Natural killer cell (primary cell): ENCODE measurements at regions not wholly inside any gene's neighbourhood (a gene's known extent, or its start where the extent isn't known, plus 50 kb on each side); places are given as distances from the start of the nearest gene placed in this dataset.
"Not testable (repeated sequence)": the region's sequence is repeated elsewhere in the genome, so short reads cannot be mapped to it uniquely, and the experiment has no call there.

Source experiments
- ATAC-seq, 3 donors: fragments of 150-1000 bp in 2 of 3; fragments of 200-7000 bp in 1 of 3; cut with Tn5 transposase; 1 replicate in 1 of 3; 2 replicates in 2 of 3; pipeline ENCODE4 v1.10.0; 2021; ENCODE audit warnings: mild to moderate bottlenecking in 2 of 3, moderate library complexity in 2 of 3
- DNase-seq, 2 donors: peaks; one replicate each; pipeline versions ENCODE4 v3.0.0 to v3.0.0-alpha.2; 2013 to 2021; ENCODE audit warnings: mixed read lengths in 1 of 2
- H3K27ac ChIP-seq: one replicate; pipeline ENCODE4 v1.5.1; 2013; ENCODE audit warnings: mild to moderate bottlenecking, low read length
- H3K27me3 ChIP-seq: one replicate; pipeline ENCODE4 v1.6.1; 2013; ENCODE audit warnings: low read length; ENCODE audit not compliant: control insufficient read depth, insufficient read depth
- H3K36me3 ChIP-seq: one replicate; pipeline ENCODE4 v1.6.1; 2013; ENCODE audit warnings: low read length; ENCODE audit not compliant: control insufficient read depth, insufficient read depth
- H3K4me1 ChIP-seq: one replicate; pipeline ENCODE4 v1.6.1; 2013; ENCODE audit warnings: low read length; ENCODE audit not compliant: control insufficient read depth, insufficient read depth
- H3K4me3 ChIP-seq: one replicate; pipeline ENCODE4 v1.5.1; 2013; ENCODE audit warnings: low read length
- H3K9me3 ChIP-seq: one replicate; pipeline ENCODE4 v1.6.1; 2013; ENCODE audit warnings: low read length; ENCODE audit not compliant: control insufficient read depth, insufficient read depth
- H3K27ac Mint-ChIP-seq, 2 donors: one replicate each; pipeline ENCODE4 v1.8.0; 2022; ENCODE audit warnings: mild to moderate bottlenecking in 2 of 2, mixed read lengths in 2 of 2, moderate library complexity in 1 of 2
- H3K27me3 Mint-ChIP-seq, 2 donors: one replicate each; pipeline ENCODE4 v1.8.0; 2022; ENCODE audit warnings: low read depth in 2 of 2, mixed read lengths in 2 of 2
- H3K36me3 Mint-ChIP-seq: one replicate; pipeline ENCODE4 v1.8.0; 2022; ENCODE audit warnings: mixed read lengths
- H3K4me1 Mint-ChIP-seq, 2 donors: one replicate each; pipeline ENCODE4 v1.8.0; 2022; ENCODE audit warnings: mixed read lengths in 2 of 2
- H3K4me3 Mint-ChIP-seq: one replicate; pipeline ENCODE4 v1.8.0; 2022; ENCODE audit warnings: mild to moderate bottlenecking, moderate library complexity, mixed read lengths
- H3K9me3 Mint-ChIP-seq, 2 donors: one replicate each; pipeline ENCODE4 v1.8.0; 2022; ENCODE audit warnings: mixed read lengths in 2 of 2
- WGBS: methylation state at CpG from one replicate; pipeline ENCODE4 v1.1.7; 2013; ENCODE audit warnings: missing lambda C conversion rate; ENCODE audit not compliant: insufficient coverage; 5-methylcytosine and 5-hydroxymethylcytosine counted together
- intact Hi-C: fragments of 100-400 bp; cut with micrococcal nuclease; formaldehyde crosslinking; loops from one replicate; pipeline ENCODE4 v1.14.2; 2022
- TF ChIP-seq, protein P1 (sequence below): fragments of 200-600 bp; IDR thresholded peaks from one replicate; pipeline ENCODE4 v1.8.0; 2022; ENCODE audit warnings: antibody characterized with exemption

DNA sequence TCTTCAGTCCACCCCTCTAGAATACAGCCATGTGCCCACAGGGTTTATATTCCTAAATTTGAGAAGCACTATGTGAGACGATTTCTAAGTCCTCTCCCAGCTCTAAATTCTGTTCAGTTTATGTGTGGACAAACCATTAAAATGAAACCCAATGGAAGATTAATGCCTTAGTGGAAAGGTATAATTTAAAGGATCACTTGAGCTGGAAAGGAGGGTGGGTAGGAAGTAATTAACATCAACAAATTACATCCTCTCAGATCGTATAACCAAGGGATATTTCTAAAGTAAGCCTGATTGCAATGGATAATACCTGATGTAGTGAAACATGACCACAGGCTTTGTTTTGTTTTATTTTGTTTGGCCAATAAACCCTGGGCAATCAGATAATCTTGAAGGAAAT lies 511.0 kb upstream of the COBL start:
- Mint-ChIP-seq H3K27ac (no peak overlapping the region), H3K36me3 (no peaks in the 10 kb centered on the region), H3K4me1 (no peaks in the 10 kb centered on the region), H3K4me3 (no peak overlapping the region), H3K27me3 (no peaks in the 10 kb centered on the region), H3K9me3 (peaks cover 22 to 25% of the 10 kb centered on the region in 2 donors)
- Histone ChIP-seq H3K9me3 (peaks cover 3% of the 10 kb centered on the region), H3K27me3 (no peaks in the 10 kb centered on the region), H3K27ac (no peak overlapping the region), H3K36me3 (no peaks in the 10 kb centered on the region), H3K4me3 (no peak overlapping the region), H3K4me1 (no peaks in the 10 kb centered on the region)
- TF ChIP-seq, protein P1, sequence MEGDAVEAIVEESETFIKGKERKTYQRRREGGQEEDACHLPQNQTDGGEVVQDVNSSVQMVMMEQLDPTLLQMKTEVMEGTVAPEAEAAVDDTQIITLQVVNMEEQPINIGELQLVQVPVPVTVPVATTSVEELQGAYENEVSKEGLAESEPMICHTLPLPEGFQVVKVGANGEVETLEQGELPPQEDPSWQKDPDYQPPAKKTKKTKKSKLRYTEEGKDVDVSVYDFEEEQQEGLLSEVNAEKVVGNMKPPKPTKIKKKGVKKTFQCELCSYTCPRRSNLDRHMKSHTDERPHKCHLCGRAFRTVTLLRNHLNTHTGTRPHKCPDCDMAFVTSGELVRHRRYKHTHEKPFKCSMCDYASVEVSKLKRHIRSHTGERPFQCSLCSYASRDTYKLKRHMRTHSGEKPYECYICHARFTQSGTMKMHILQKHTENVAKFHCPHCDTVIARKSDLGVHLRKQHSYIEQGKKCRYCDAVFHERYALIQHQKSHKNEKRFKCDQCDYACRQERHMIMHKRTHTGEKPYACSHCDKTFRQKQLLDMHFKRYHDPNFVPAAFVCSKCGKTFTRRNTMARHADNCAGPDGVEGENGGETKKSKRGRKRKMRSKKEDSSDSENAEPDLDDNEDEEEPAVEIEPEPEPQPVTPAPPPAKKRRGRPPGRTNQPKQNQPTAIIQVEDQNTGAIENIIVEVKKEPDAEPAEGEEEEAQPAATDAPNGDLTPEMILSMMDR = no peak
- ATAC-seq (no peak), DNase-seq (no peak)
- intact Hi-C loops = no loop called here
- whole genome bisulfite sequencing = no CpG with 5 or more reads among the region's 2 CpGs

DNA sequence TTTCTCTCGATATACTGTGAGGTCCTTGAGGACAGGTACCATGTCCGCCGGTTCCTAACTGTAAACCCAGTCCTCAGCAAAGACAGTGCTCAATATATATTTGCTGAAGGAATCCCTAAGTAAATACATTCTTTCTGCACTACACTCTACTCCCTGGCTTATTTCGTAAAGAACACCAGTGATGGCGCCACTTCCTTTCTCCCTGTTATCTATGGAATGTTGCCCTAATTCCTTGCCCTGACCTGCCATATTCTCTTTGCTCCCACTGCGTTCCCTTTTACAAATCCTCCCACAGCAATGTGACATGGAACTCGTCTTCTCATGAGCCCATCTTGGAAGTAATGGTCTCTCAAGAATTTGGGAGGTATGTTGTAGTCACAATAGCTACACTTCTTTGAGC lies 507.4 kb upstream of the COBL start:
- Histone ChIP-seq H3K27ac (no peak overlapping the region), H3K4me1 (no peaks in the 10 kb centered on the region), H3K36me3 (no peaks in the 10 kb centered on the region), H3K9me3 (peaks cover 12% of the 10 kb centered on the region), H3K27me3 (no peaks in the 10 kb centered on the region), H3K4me3 (no peak overlapping the region)
- no peaks in the 10 kb centered on the region for H3K27me3 Mint-ChIP-seq
- intact Hi-C loops = no loop called here
- peaks cover 18 to 26% of the 10 kb centered on the region in 2 donors for H3K9me3 Mint-ChIP-seq
- ATAC-seq (no peak), DNase-seq (no peak)
- no peaks in the 10 kb centered on the region for H3K36me3 Mint-ChIP-seq
- H3K4me3 Mint-ChIP-seq = no peak overlapping the region
- TF ChIP-seq, protein P1 = no peak
- no peaks in the 10 kb centered on the region for H3K4me1 Mint-ChIP-seq
- no peak overlapping the region for H3K27ac Mint-ChIP-seq
- 86% methylated on average over 6 of the region's 7 CpGs for WGBS

DNA sequence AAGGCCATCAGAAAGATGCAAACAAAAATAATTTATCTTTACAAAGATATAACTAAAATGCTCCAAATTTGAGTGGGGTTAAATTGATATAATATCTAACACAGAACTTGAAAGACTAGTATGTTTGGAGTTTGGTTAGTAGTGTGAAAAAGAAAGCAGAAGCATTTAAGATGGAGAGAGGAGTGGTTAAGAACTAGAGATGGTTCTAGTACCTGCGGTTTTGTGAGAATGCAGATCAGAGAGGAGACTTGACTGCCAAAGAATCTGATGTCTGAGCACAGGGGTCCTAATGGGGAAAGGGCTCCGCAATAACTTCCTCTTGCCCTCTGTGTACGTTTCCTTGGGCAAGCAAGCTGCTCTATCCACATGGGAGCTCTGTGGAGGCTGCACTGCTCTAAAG lies 506.8 kb upstream of the COBL start:
- TF ChIP-seq, protein P1 = no peak
- Mint-ChIP-seq H3K27ac (no peak overlapping the region), H3K9me3 (peaks cover 16 to 28% of the 10 kb centered on the region in 2 donors), H3K4me1 (no peaks in the 10 kb centered on the region), H3K27me3 (no peaks in the 10 kb centered on the region), H3K36me3 (no peaks in the 10 kb centered on the region), H3K4me3 (no peak overlapping the region)
- ATAC-seq (no peak), DNase-seq (no peak)
- H3K36me3 ChIP-seq = no peaks in the 10 kb centered on the region
- no peaks in the 10 kb centered on the region for H3K4me1 ChIP-seq
- H3K4me3 ChIP-seq = no peak overlapping the region
- H3K9me3 ChIP-seq = peaks cover 17% of the 10 kb centered on the region
- H3K27me3 ChIP-seq = no peaks in the 10 kb centered on the region
- 78% methylated on average over 3 of the region's 3 CpGs for WGBS
- no peak overlapping the region for H3K27ac ChIP-seq
- intact Hi-C loops = no loop called here

DNA sequence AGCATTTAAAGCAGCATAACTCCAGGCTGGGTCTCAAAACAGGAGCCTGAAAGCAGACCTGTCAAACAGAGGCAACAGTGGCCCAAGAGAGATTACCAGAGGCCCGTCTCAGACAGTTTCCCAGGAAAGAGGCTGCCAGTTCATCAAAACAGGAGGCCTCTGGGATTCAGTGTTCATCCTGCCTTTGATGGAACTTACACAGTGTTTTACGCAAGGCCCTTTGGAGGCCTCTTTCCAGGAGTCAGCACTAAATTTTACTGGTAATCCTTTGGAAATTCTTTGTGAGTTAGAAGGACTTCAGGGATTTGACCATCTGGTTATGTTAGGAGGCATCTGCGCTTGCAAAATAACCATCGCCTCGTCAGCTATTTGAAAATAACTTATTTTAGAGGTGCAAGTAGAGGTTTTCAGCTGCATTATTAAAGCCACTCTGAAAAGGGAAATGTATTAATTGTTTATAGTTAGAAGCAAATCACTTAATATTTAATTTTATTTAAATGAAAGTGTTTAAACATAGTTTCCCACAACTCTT lies 501.2 kb upstream of the COBL start:
- Mint-ChIP-seq H3K9me3 (peaks cover 2 to 15% of the 10 kb centered on the region in 2 donors), H3K4me3 (no peak overlapping the region), H3K36me3 (no peaks in the 10 kb centered on the region), H3K4me1 (no peaks in the 10 kb centered on the region), H3K27ac (no peak overlapping the region), H3K27me3 (no peaks in the 10 kb centered on the region)
- ATAC-seq = no peak
- WGBS = 85% methylated on average over 5 of the region's 5 CpGs
- Histone ChIP-seq H3K36me3 (no peaks in the 10 kb centered on the region), H3K27me3 (no peaks in the 10 kb centered on the region), H3K4me3 (no peak overlapping the region), H3K27ac (no peak overlapping the region), H3K9me3 (peaks cover 20% of the 10 kb centered on the region), H3K4me1 (no peaks in the 10 kb centered on the region)
- intact Hi-C loops = no loop called here
- DNase-seq = no peak
- TF ChIP-seq, protein P1 = no peak

DNA sequence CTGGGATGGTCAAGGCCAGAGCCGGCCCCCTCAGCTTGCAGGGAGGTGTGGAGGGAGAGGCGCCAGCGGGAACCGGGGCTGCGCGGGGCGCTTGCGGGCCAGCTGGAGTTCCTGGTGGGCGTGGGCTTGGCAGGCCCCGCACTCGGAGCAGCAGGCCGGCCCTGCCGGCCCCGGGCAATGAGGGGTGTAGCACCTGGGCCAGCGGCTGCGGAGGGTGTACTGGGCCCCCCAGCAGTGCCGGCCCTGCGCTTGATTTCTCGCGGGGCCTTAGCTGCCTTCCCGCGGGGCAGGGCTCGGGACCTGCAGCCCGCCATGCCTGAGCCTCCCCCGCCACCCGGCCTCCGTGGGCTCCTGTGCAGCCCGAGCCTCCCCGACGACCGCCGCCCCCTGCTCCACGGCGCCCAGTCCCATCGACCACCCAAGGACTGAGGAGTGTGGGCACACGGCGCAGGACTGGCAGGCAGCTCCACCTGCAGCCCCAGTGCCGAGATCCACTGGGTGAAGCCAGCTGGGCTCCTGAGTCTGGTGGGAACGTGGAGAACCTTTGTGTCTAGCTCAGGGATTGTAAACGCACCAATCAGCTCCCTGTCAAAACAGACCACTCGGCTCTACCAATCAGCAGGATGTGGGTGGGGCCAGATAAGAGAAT lies 489.3 kb upstream of the COBL start:
- intact Hi-C loops, H3K4me1 ChIP-seq, H3K27ac Mint-ChIP-seq, H3K27me3 ChIP-seq, H3K27me3 Mint-ChIP-seq, H3K4me1 Mint-ChIP-seq, ATAC-seq, H3K4me3 ChIP-seq, H3K4me3 Mint-ChIP-seq, H3K27ac ChIP-seq, H3K36me3 Mint-ChIP-seq, H3K36me3 ChIP-seq, DNase-seq: not testable (repeated sequence)
- WGBS = 92% methylated on average over 41 of the region's 41 CpGs
- H3K9me3 ChIP-seq = peaks cover 15% of the 10 kb centered on the region
- H3K9me3 Mint-ChIP-seq = peaks cover 9 to 17% of the 10 kb centered on the region in 2 donors
